H9 (cell line): ENCODE measurements at regions not wholly inside any gene's neighbourhood (a gene's known extent, or its start where the extent isn't known, plus 50 kb on each side); places are given as distances from the start of the nearest gene placed in this dataset.

Experiments used
- DNase-seq: peaks from one replicate; pipeline ENCODE4 v3.0.0-alpha.2; 2017
- H2AFZ ChIP-seq: one replicate; pipeline ENCODE4 v1.6.1; 2013; ENCODE audit warnings: mild to moderate bottlenecking, low read length, control low read depth, moderate library complexity
- H2AK5ac ChIP-seq: 2 replicates; pipeline ENCODE4 v1.6.1; 2013; ENCODE audit warnings: low read length, control low read depth, mixed read lengths; ENCODE audit not compliant: insufficient read length
- H2BK120ac ChIP-seq: one replicate; pipeline ENCODE4 v1.6.1; 2013; ENCODE audit warnings: low read depth, mild to moderate bottlenecking, low read length, control low read depth, inconsistent platforms; ENCODE audit not compliant: poor library complexity, severe bottlenecking
- H2BK12ac ChIP-seq: 2 replicates; pipeline ENCODE4 v1.6.1; 2013; ENCODE audit warnings: low read length, control low read depth, mixed read lengths, low read depth; ENCODE audit not compliant: insufficient read length
- H2BK15ac ChIP-seq: 2 replicates; pipeline ENCODE4 v1.6.1; 2013; ENCODE audit warnings: low read depth, low read length, control low read depth
- H2BK20ac ChIP-seq: one replicate; pipeline ENCODE4 v1.6.1; 2013; ENCODE audit warnings: low read depth, mild to moderate bottlenecking, low read length, control low read depth, inconsistent platforms; ENCODE audit not compliant: poor library complexity, severe bottlenecking
- H2BK5ac ChIP-seq: 2 replicates; pipeline ENCODE4 v1.6.1; 2013; ENCODE audit warnings: low read length, control low read depth, mixed read lengths; ENCODE audit not compliant: insufficient read length
- H3K14ac ChIP-seq: 2 replicates; pipeline ENCODE4 v1.6.1; 2013; ENCODE audit warnings: low read length, control low read depth; ENCODE audit not compliant: insufficient read depth
- H3K18ac ChIP-seq: 2 replicates; pipeline ENCODE4 v1.6.1; 2013; ENCODE audit warnings: low read depth, mild to moderate bottlenecking, mixed read lengths, low read length, control low read depth; ENCODE audit not compliant: insufficient read length
- H3K23ac ChIP-seq: 2 replicates; pipeline ENCODE4 v1.6.1; 2013; ENCODE audit warnings: low read length, control low read depth, mixed read lengths, low read depth; ENCODE audit not compliant: insufficient read length
- H3K23me2 ChIP-seq: 2 replicates; pipeline ENCODE4 v1.6.1; 2013; ENCODE audit warnings: low read depth, mild to moderate bottlenecking, mixed read lengths, low read length, control low read depth; ENCODE audit not compliant: insufficient read length, poor library complexity, severe bottlenecking
- H3K27ac ChIP-seq: 2 replicates; pipeline ENCODE4 v1.5.1; 2013; ENCODE audit warnings: low read length, control low read depth, mixed read lengths, low read depth; ENCODE audit not compliant: insufficient read length
- H3K27me3 ChIP-seq: 2 replicates; pipeline ENCODE4 v1.6.1; 2013; ENCODE audit warnings: low read length, control low read depth, inconsistent platforms; ENCODE audit not compliant: insufficient read depth
- H3K4ac ChIP-seq: 2 replicates; pipeline ENCODE4 v1.6.1; 2013; ENCODE audit warnings: low read depth, mild to moderate bottlenecking, control low read depth, inconsistent platforms, low read length, moderate library complexity
- H3K4me1 ChIP-seq: 2 replicates; pipeline ENCODE4 v1.6.1; 2013; ENCODE audit warnings: low read length, control low read depth, inconsistent platforms; ENCODE audit not compliant: insufficient read depth
- H3K4me2 ChIP-seq: 2 replicates; pipeline ENCODE4 v1.6.1; 2013; ENCODE audit warnings: low read length, control low read depth, mixed read lengths; ENCODE audit not compliant: insufficient read length, insufficient read depth
- H3K56ac ChIP-seq: 2 replicates; pipeline ENCODE4 v1.6.1; 2013; ENCODE audit warnings: low read depth, mild to moderate bottlenecking, mixed read lengths, low read length, control low read depth; ENCODE audit not compliant: insufficient read length
- H3K79me1 ChIP-seq: 2 replicates; pipeline ENCODE4 v1.6.1; 2013; ENCODE audit warnings: low read depth, mild to moderate bottlenecking, moderate library complexity, low read length, control low read depth, inconsistent platforms; ENCODE audit not compliant: insufficient read depth, poor library complexity, severe bottlenecking
- H3K79me2 ChIP-seq: 2 replicates; pipeline ENCODE4 v1.6.1; 2013; ENCODE audit warnings: low read length, control low read depth, inconsistent platforms; ENCODE audit not compliant: insufficient read depth
- H3K9ac ChIP-seq: 2 replicates; pipeline ENCODE4 v1.6.1; 2013; ENCODE audit warnings: low read length, control low read depth, mixed read lengths; ENCODE audit not compliant: insufficient read length; ENCODE audit errors: extremely low read depth
- H3K9me3 ChIP-seq: one replicate; pipeline ENCODE4 v1.6.1; 2013; ENCODE audit warnings: low read depth, low read length, inconsistent platforms; ENCODE audit not compliant: control insufficient read depth
- H3T11ph ChIP-seq: one replicate; pipeline ENCODE4 v1.6.1; 2013; ENCODE audit warnings: mild to moderate bottlenecking, low read length, control low read depth, inconsistent platforms
- H4K20me1 ChIP-seq: one replicate; pipeline ENCODE4 v1.6.1; 2013; ENCODE audit not compliant: control insufficient read depth, insufficient read length, insufficient read depth
- H4K5ac ChIP-seq: 2 replicates; pipeline ENCODE4 v1.6.1; 2013; ENCODE audit warnings: low read depth, mild to moderate bottlenecking, mixed read lengths, low read length, control low read depth; ENCODE audit not compliant: insufficient read length
- H4K8ac ChIP-seq: replicated peaks from 2 replicates; pipeline ENCODE4 v1.6.1; 2013; ENCODE audit warnings: low read length, control low read depth, mixed read lengths, low read depth; ENCODE audit not compliant: insufficient read length
- H4K91ac ChIP-seq: 2 replicates; pipeline ENCODE4 v1.6.1; 2013; ENCODE audit warnings: low read depth, mild to moderate bottlenecking, moderate library complexity, mixed read lengths, low read length, control low read depth; ENCODE audit not compliant: insufficient read length
- H3K27ac Mint-ChIP-seq, 3 experiments: 2 replicates in 2 of 3; 3 replicates in 1 of 3; pipeline ENCODE4 v1.8.0; 2020 to 2021; ENCODE audit warnings: mixed read lengths in 3 of 3, mild to moderate bottlenecking in 1 of 3, moderate library complexity in 1 of 3
- H3K27me3 Mint-ChIP-seq: 2 replicates; pipeline ENCODE4 v1.8.0; 2021; ENCODE audit warnings: low read depth, mild to moderate bottlenecking, moderate library complexity, mixed read lengths
- H3K36me3 Mint-ChIP-seq, 3 experiments: 2 replicates in 2 of 3; 3 replicates in 1 of 3; pipeline ENCODE4 v1.8.0; 2020 to 2021; ENCODE audit warnings: low read depth in 3 of 3, mixed read lengths in 3 of 3; ENCODE audit not compliant: insufficient read depth in 1 of 3
- H3K4me1 Mint-ChIP-seq, 2 experiments: 2 replicates each; pipeline ENCODE4 v1.8.0; 2020; ENCODE audit warnings: mixed read lengths in 2 of 2
- H3K4me3 Mint-ChIP-seq, 2 experiments: 2 replicates in 1 of 2; 3 replicates in 1 of 2; pipeline ENCODE4 v1.8.0; 2020 to 2021; ENCODE audit warnings: mild to moderate bottlenecking in 2 of 2, mixed read lengths in 2 of 2, moderate library complexity in 1 of 2
- H3K9me3 Mint-ChIP-seq, 2 experiments: 2 replicates in 1 of 2; 3 replicates in 1 of 2; pipeline ENCODE4 v1.8.0; 2020; ENCODE audit warnings: mild to moderate bottlenecking in 2 of 2, mixed read lengths in 2 of 2, moderate library complexity in 1 of 2
- CTCF ChIP-seq: fragments of 200-600 bp; sonication (generic); conservative IDR thresholded peaks from 3 replicates; pipeline ENCODE4 v1.8.0; 2021; ENCODE audit warnings: antibody characterized with exemption, mild to moderate bottlenecking
- WGBS: extraction: QIAGEN DNeasy Blood & Tissue Kit; methylation state at CpG from one replicate; pipeline ENCODE4 v1.1.7; 2013; ENCODE audit warnings: missing lambda C conversion rate, low lambda C conversion rate, mixed read lengths; ENCODE audit not compliant: insufficient read length; ENCODE audit errors: extremely low coverage; 5-methylcytosine and 5-hydroxymethylcytosine counted together

GRCh38 chr4:123740236-123740635, 343.6 kb downstream of the SPRY1 start:
- Histone ChIP-seq H3K14ac (no peak overlapping the region), H3K4me2 (no peak overlapping the region), H2BK120ac (no peak overlapping the region), H4K5ac (no peak overlapping the region), H3T11ph (no peak overlapping the region), H3K79me1 (no peaks in the 10 kb centered on the region), H3K23ac (no peak overlapping the region), H3K4me1 (no peaks in the 10 kb centered on the region), H4K91ac (no peak overlapping the region), H2BK20ac (no peak overlapping the region), H4K20me1 (no peaks in the 10 kb centered on the region), H2BK15ac (no peak overlapping the region), H3K23me2 (no peaks in the 10 kb centered on the region), H2AFZ (no peak overlapping the region), H2BK12ac (no peak overlapping the region), H3K18ac (no peak overlapping the region), H3K4ac (no peak overlapping the region), H3K9me3 (no peaks in the 10 kb centered on the region), H4K8ac (no peak overlapping the region), H3K27ac (no peak overlapping the region), H2AK5ac (no peak overlapping the region), H3K27me3 (no peaks in the 10 kb centered on the region), H2BK5ac (no peak overlapping the region), H3K56ac (no peak overlapping the region), H3K79me2 (no peaks in the 10 kb centered on the region), H3K9ac (no peak overlapping the region)
- H3K4me1 Mint-ChIP-seq: peaks cover 7 to 14% of the 10 kb centered on the region in 2 experiments
- no CpG with 5 or more reads among the region's 3 CpGs for WGBS
- H3K9me3 Mint-ChIP-seq: peaks cover 0 to 3% of the 10 kb centered on the region in 2 experiments; a peak in 1 of 5 replicates
- H3K27ac Mint-ChIP-seq: peak overlapping the region in 1 of 3 experiments; percentile 48; a peak in 1 of 7 replicates
- no peak for TF ChIP-seq CTCF
- no peaks in the 10 kb centered on the region for H3K27me3 Mint-ChIP-seq
- no peak for DNase-seq
- H3K4me3 Mint-ChIP-seq: no peak overlapping the region
- H3K36me3 Mint-ChIP-seq: peaks cover 0 to 4% (median 0%) of the 10 kb centered on the region in 3 experiments; a peak in 1 of 7 replicates
